H9 (cell line): ENCODE measurements at regions not wholly inside any gene's neighbourhood (a gene's known extent, or its start where the extent isn't known, plus 50 kb on each side); places are given as distances from the start of the nearest gene placed in this dataset.

Experiments used
- DNase-seq: peaks from one replicate; pipeline ENCODE4 v3.0.0-alpha.2; 2017
- H2AFZ ChIP-seq: one replicate; pipeline ENCODE4 v1.6.1; 2013; ENCODE audit warnings: mild to moderate bottlenecking, low read length, control low read depth, moderate library complexity
- H2AK5ac ChIP-seq: 2 replicates; pipeline ENCODE4 v1.6.1; 2013; ENCODE audit warnings: low read length, control low read depth, mixed read lengths; ENCODE audit not compliant: insufficient read length
- H2BK120ac ChIP-seq: one replicate; pipeline ENCODE4 v1.6.1; 2013; ENCODE audit warnings: low read depth, mild to moderate bottlenecking, low read length, control low read depth, inconsistent platforms; ENCODE audit not compliant: poor library complexity, severe bottlenecking
- H2BK12ac ChIP-seq: 2 replicates; pipeline ENCODE4 v1.6.1; 2013; ENCODE audit warnings: low read length, control low read depth, mixed read lengths, low read depth; ENCODE audit not compliant: insufficient read length
- H2BK15ac ChIP-seq: 2 replicates; pipeline ENCODE4 v1.6.1; 2013; ENCODE audit warnings: low read depth, low read length, control low read depth
- H2BK20ac ChIP-seq: one replicate; pipeline ENCODE4 v1.6.1; 2013; ENCODE audit warnings: low read depth, mild to moderate bottlenecking, low read length, control low read depth, inconsistent platforms; ENCODE audit not compliant: poor library complexity, severe bottlenecking
- H2BK5ac ChIP-seq: 2 replicates; pipeline ENCODE4 v1.6.1; 2013; ENCODE audit warnings: low read length, control low read depth, mixed read lengths; ENCODE audit not compliant: insufficient read length
- H3K14ac ChIP-seq: 2 replicates; pipeline ENCODE4 v1.6.1; 2013; ENCODE audit warnings: low read length, control low read depth; ENCODE audit not compliant: insufficient read depth
- H3K18ac ChIP-seq: 2 replicates; pipeline ENCODE4 v1.6.1; 2013; ENCODE audit warnings: low read depth, mild to moderate bottlenecking, mixed read lengths, low read length, control low read depth; ENCODE audit not compliant: insufficient read length
- H3K23ac ChIP-seq: 2 replicates; pipeline ENCODE4 v1.6.1; 2013; ENCODE audit warnings: low read length, control low read depth, mixed read lengths, low read depth; ENCODE audit not compliant: insufficient read length
- H3K23me2 ChIP-seq: 2 replicates; pipeline ENCODE4 v1.6.1; 2013; ENCODE audit warnings: low read depth, mild to moderate bottlenecking, mixed read lengths, low read length, control low read depth; ENCODE audit not compliant: insufficient read length, poor library complexity, severe bottlenecking
- H3K27ac ChIP-seq: 2 replicates; pipeline ENCODE4 v1.5.1; 2013; ENCODE audit warnings: low read length, control low read depth, mixed read lengths, low read depth; ENCODE audit not compliant: insufficient read length
- H3K27me3 ChIP-seq: 2 replicates; pipeline ENCODE4 v1.6.1; 2013; ENCODE audit warnings: low read length, control low read depth, inconsistent platforms; ENCODE audit not compliant: insufficient read depth
- H3K4ac ChIP-seq: 2 replicates; pipeline ENCODE4 v1.6.1; 2013; ENCODE audit warnings: low read depth, mild to moderate bottlenecking, control low read depth, inconsistent platforms, low read length, moderate library complexity
- H3K4me1 ChIP-seq: 2 replicates; pipeline ENCODE4 v1.6.1; 2013; ENCODE audit warnings: low read length, control low read depth, inconsistent platforms; ENCODE audit not compliant: insufficient read depth
- H3K4me2 ChIP-seq: 2 replicates; pipeline ENCODE4 v1.6.1; 2013; ENCODE audit warnings: low read length, control low read depth, mixed read lengths; ENCODE audit not compliant: insufficient read length, insufficient read depth
- H3K56ac ChIP-seq: 2 replicates; pipeline ENCODE4 v1.6.1; 2013; ENCODE audit warnings: low read depth, mild to moderate bottlenecking, mixed read lengths, low read length, control low read depth; ENCODE audit not compliant: insufficient read length
- H3K79me1 ChIP-seq: 2 replicates; pipeline ENCODE4 v1.6.1; 2013; ENCODE audit warnings: low read depth, mild to moderate bottlenecking, moderate library complexity, low read length, control low read depth, inconsistent platforms; ENCODE audit not compliant: insufficient read depth, poor library complexity, severe bottlenecking
- H3K79me2 ChIP-seq: 2 replicates; pipeline ENCODE4 v1.6.1; 2013; ENCODE audit warnings: low read length, control low read depth, inconsistent platforms; ENCODE audit not compliant: insufficient read depth
- H3K9ac ChIP-seq: 2 replicates; pipeline ENCODE4 v1.6.1; 2013; ENCODE audit warnings: low read length, control low read depth, mixed read lengths; ENCODE audit not compliant: insufficient read length; ENCODE audit errors: extremely low read depth
- H3K9me3 ChIP-seq: one replicate; pipeline ENCODE4 v1.6.1; 2013; ENCODE audit warnings: low read depth, low read length, inconsistent platforms; ENCODE audit not compliant: control insufficient read depth
- H3T11ph ChIP-seq: one replicate; pipeline ENCODE4 v1.6.1; 2013; ENCODE audit warnings: mild to moderate bottlenecking, low read length, control low read depth, inconsistent platforms
- H4K20me1 ChIP-seq: one replicate; pipeline ENCODE4 v1.6.1; 2013; ENCODE audit not compliant: control insufficient read depth, insufficient read length, insufficient read depth
- H4K5ac ChIP-seq: 2 replicates; pipeline ENCODE4 v1.6.1; 2013; ENCODE audit warnings: low read depth, mild to moderate bottlenecking, mixed read lengths, low read length, control low read depth; ENCODE audit not compliant: insufficient read length
- H4K8ac ChIP-seq: replicated peaks from 2 replicates; pipeline ENCODE4 v1.6.1; 2013; ENCODE audit warnings: low read length, control low read depth, mixed read lengths, low read depth; ENCODE audit not compliant: insufficient read length
- H4K91ac ChIP-seq: 2 replicates; pipeline ENCODE4 v1.6.1; 2013; ENCODE audit warnings: low read depth, mild to moderate bottlenecking, moderate library complexity, mixed read lengths, low read length, control low read depth; ENCODE audit not compliant: insufficient read length
- H3K27ac Mint-ChIP-seq, 3 experiments: 2 replicates in 2 of 3; 3 replicates in 1 of 3; pipeline ENCODE4 v1.8.0; 2020 to 2021; ENCODE audit warnings: mixed read lengths in 3 of 3, mild to moderate bottlenecking in 1 of 3, moderate library complexity in 1 of 3
- H3K27me3 Mint-ChIP-seq: 2 replicates; pipeline ENCODE4 v1.8.0; 2021; ENCODE audit warnings: low read depth, mild to moderate bottlenecking, moderate library complexity, mixed read lengths
- H3K36me3 Mint-ChIP-seq, 3 experiments: 2 replicates in 2 of 3; 3 replicates in 1 of 3; pipeline ENCODE4 v1.8.0; 2020 to 2021; ENCODE audit warnings: low read depth in 3 of 3, mixed read lengths in 3 of 3; ENCODE audit not compliant: insufficient read depth in 1 of 3
- H3K4me1 Mint-ChIP-seq, 2 experiments: 2 replicates each; pipeline ENCODE4 v1.8.0; 2020; ENCODE audit warnings: mixed read lengths in 2 of 2
- H3K4me3 Mint-ChIP-seq, 2 experiments: 2 replicates in 1 of 2; 3 replicates in 1 of 2; pipeline ENCODE4 v1.8.0; 2020 to 2021; ENCODE audit warnings: mild to moderate bottlenecking in 2 of 2, mixed read lengths in 2 of 2, moderate library complexity in 1 of 2
- H3K9me3 Mint-ChIP-seq, 2 experiments: 2 replicates in 1 of 2; 3 replicates in 1 of 2; pipeline ENCODE4 v1.8.0; 2020; ENCODE audit warnings: mild to moderate bottlenecking in 2 of 2, mixed read lengths in 2 of 2, moderate library complexity in 1 of 2
- TF ChIP-seq, protein P1 (sequence below): fragments of 200-600 bp; sonication (generic); conservative IDR thresholded peaks from 3 replicates; pipeline ENCODE4 v1.8.0; 2021; ENCODE audit warnings: antibody characterized with exemption, mild to moderate bottlenecking

DNA sequence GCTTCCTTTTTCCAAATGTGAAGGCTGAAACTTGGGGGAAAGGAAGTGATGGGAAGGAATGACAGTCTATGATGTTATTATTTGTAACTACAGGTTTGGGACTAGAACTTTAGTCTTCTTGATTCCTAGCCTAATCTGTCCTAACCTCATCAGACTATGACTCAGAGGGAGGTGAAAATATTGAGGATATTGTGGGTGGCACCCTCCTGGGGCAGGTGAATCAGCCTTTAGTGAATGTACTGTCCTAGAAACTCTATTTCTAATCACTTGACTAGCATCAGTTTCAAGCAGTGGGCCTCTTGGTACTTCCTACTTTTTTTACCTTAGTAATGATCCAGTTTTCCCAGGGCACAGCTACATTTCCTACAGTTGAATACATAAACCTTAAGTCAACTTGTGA is 829.0 kb upstream of the API5 start:
- no peak overlapping the region for H3K23ac ChIP-seq
- no peaks in the 10 kb centered on the region for H3K79me1 ChIP-seq
- no peak overlapping the region for H4K8ac ChIP-seq
- Mint-ChIP-seq H3K27me3 (peaks cover 3% of the 10 kb centered on the region; the same call in 1 of the 2 replicates), H3K4me3 (no peak overlapping the region), H3K4me1 (no peaks in the 10 kb centered on the region), H3K27ac (no peak overlapping the region), H3K9me3 (peaks cover 24 to 29% of the 10 kb centered on the region in 2 experiments), H3K36me3 (peaks cover 5 to 27% (median 8%) of the 10 kb centered on the region in 3 experiments)
- no peak overlapping the region for H2BK15ac ChIP-seq
- no peak overlapping the region for H3K9ac ChIP-seq
- no peak overlapping the region for H3K14ac ChIP-seq
- no peaks in the 10 kb centered on the region for H3K79me2 ChIP-seq
- H3K27me3 ChIP-seq = no peaks in the 10 kb centered on the region
- DNase-seq = no peak
- H3K23me2 ChIP-seq = no peaks in the 10 kb centered on the region
- H3K56ac ChIP-seq = no peak overlapping the region
- H3K27ac ChIP-seq = no peak overlapping the region
- H3T11ph ChIP-seq = no peak overlapping the region
- no peak overlapping the region for H3K4ac ChIP-seq
- TF ChIP-seq, protein P1, sequence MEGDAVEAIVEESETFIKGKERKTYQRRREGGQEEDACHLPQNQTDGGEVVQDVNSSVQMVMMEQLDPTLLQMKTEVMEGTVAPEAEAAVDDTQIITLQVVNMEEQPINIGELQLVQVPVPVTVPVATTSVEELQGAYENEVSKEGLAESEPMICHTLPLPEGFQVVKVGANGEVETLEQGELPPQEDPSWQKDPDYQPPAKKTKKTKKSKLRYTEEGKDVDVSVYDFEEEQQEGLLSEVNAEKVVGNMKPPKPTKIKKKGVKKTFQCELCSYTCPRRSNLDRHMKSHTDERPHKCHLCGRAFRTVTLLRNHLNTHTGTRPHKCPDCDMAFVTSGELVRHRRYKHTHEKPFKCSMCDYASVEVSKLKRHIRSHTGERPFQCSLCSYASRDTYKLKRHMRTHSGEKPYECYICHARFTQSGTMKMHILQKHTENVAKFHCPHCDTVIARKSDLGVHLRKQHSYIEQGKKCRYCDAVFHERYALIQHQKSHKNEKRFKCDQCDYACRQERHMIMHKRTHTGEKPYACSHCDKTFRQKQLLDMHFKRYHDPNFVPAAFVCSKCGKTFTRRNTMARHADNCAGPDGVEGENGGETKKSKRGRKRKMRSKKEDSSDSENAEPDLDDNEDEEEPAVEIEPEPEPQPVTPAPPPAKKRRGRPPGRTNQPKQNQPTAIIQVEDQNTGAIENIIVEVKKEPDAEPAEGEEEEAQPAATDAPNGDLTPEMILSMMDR = no peak
- H3K18ac ChIP-seq = no peak overlapping the region
- H3K4me2 ChIP-seq = no peak overlapping the region
- no peak overlapping the region for H2AK5ac ChIP-seq
- H2AFZ ChIP-seq = no peak overlapping the region
- no peak overlapping the region for H4K91ac ChIP-seq
- no peak overlapping the region for H2BK12ac ChIP-seq
- no peak overlapping the region for H2BK5ac ChIP-seq
- no peak overlapping the region for H4K5ac ChIP-seq
- no peak overlapping the region for H2BK20ac ChIP-seq
- no peak overlapping the region for H2BK120ac ChIP-seq
- H4K20me1 ChIP-seq = no peaks in the 10 kb centered on the region
- no peaks in the 10 kb centered on the region for H3K9me3 ChIP-seq
- no peaks in the 10 kb centered on the region for H3K4me1 ChIP-seq
